AG10803 (cell line): ENCODE measurements at regions not wholly inside any gene's neighbourhood (a gene's known extent, or its start where the extent isn't known, plus 50 kb on each side); places are given as distances from the start of the nearest gene placed in this dataset.

Source experiments
- DNase-seq: peaks from one replicate; pipeline ENCODE4 v3.0.0; 2010; ENCODE audit warnings: low read depth
- H3K4me3 ChIP-seq: 2 replicates; pipeline ENCODE4 v1.5.1; 2011; ENCODE audit warnings: mild to moderate bottlenecking, low read length, control low read depth
- TF ChIP-seq, protein P1 (sequence below): conservative IDR thresholded peaks from 2 replicates; pipeline ENCODE4 v1.5.1; 2011; ENCODE audit warnings: mild to moderate bottlenecking, low read length, control low read depth, inconsistent platforms

DNA sequence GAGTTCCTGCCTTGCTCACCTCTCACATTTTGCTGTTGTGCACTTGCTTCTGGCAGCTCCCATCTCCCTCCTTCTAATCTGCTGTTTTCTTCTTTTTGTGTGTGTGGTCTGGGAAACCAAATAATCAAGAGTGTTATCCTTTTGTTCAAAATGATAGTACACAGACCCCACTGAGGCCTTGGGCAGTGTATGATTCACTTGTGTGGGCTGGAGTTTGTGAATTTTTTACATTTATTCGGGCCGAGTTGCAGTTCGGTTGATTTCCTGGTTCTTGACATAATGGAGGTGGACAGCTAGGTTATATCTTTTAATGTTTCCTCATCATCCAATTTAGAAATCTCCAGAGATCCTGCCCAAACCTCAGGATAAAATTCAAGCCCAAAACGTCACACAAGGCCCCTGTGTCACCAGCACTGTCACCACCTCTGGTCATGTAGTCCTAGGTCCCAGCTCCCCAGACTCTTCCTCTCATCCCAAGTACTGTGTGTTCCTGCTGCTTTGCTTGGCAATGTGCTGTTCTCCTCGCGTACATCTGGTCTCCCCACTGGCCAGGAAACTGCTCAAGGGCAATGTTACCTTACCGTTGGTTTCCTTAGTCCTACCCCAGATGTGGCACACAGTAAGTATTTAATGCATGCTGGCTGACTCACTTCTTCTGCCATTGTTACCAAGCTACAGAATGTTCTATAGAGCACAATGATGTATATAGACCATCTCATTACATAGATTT lies 55.7 kb upstream of the PHACTR2 start:
- peak; percentile 48 for DNase-seq
- TF ChIP-seq, protein P1, sequence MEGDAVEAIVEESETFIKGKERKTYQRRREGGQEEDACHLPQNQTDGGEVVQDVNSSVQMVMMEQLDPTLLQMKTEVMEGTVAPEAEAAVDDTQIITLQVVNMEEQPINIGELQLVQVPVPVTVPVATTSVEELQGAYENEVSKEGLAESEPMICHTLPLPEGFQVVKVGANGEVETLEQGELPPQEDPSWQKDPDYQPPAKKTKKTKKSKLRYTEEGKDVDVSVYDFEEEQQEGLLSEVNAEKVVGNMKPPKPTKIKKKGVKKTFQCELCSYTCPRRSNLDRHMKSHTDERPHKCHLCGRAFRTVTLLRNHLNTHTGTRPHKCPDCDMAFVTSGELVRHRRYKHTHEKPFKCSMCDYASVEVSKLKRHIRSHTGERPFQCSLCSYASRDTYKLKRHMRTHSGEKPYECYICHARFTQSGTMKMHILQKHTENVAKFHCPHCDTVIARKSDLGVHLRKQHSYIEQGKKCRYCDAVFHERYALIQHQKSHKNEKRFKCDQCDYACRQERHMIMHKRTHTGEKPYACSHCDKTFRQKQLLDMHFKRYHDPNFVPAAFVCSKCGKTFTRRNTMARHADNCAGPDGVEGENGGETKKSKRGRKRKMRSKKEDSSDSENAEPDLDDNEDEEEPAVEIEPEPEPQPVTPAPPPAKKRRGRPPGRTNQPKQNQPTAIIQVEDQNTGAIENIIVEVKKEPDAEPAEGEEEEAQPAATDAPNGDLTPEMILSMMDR: no peak
- H3K4me3 ChIP-seq: no peak overlapping the region

GRCh38 chr6:143621159-143621873 lies 56.4 kb upstream of the PHACTR2 start:
- TF ChIP-seq, protein P1: no peak
- H3K4me3 ChIP-seq: no peak overlapping the region
- DNase-seq: no peak

- TF ChIP-seq, protein P1: no peak
- DNase-seq: peak; percentile 60
- H3K4me3 ChIP-seq: no peak overlapping the region
Observed at GRCh38 chr6:143620447-143620846, 57.3 kb upstream of the PHACTR2 start.

- TF ChIP-seq, protein P1: no peak
- H3K4me3 ChIP-seq: no peak overlapping the region
- no peak for DNase-seq
Observed at GRCh38 chr6:143619824-143620401, 57.9 kb upstream of the PHACTR2 start.

- TF ChIP-seq, protein P1: no peak
- no peak for DNase-seq
- no peak overlapping the region for H3K4me3 ChIP-seq
Observed at GRCh38 chr6:143616741-143617140, 61.0 kb upstream of the PHACTR2 start.

DNA sequence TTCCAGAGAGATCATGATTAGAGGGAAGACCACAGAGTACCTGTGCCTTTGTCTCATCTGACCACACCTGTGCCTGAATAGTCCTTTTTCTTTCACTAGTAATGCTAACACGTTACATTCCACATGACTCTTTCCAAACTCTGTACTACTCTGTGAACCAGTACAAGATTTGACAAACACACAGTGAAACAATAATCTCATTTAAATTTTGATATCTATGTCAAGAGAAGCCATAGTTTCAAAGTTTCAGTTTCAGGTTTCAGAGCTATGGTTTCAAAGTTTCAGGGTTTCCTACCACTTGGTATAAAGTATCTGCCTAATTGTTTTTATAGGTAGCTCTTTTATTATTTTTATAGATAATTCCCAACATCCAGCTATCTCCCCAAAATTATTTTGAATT lies 62.0 kb upstream of the PHACTR2 start:
- TF ChIP-seq, protein P1: no peak
- no peak for DNase-seq
- H3K4me3 ChIP-seq: no peak overlapping the region

DNA sequence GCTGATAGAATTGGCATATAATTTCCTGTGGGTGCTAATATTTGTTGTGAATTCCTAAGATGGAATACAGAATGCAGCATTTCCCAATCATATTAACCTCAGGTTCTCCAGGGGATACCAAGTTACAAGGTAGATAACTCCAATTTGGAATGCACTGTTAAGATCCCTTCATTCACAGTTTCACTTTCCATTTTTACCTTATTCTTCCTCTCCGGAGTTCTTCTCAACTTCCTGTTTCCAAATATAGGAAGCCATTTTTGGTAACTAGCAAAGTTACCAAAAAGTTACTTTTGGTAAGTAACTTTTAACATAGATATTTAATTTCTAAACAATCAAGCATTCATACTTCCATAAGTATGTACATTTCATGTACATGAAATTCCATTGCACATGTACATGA lies 63.5 kb upstream of the PHACTR2 start:
- no peak for DNase-seq
- no peak overlapping the region for H3K4me3 ChIP-seq
- TF ChIP-seq, protein P1: no peak
